ENCODE measurements at regions not wholly inside any gene's neighbourhood (a gene's known extent, or its start where the extent isn't known, plus 50 kb on each side); places are given as distances from the start of the nearest gene placed in this dataset.
"Not testable (repeated sequence)": the region's sequence is repeated elsewhere in the genome, so short reads cannot be mapped to it uniquely, and the experiment has no call there.

GRCh38 chr3:159339131-159339530 lies 537.3 kb downstream of the MFSD1 start:
- DNase-seq (ENCODE audit: low spot score) (no peak), ATAC-seq (no peak)

- DNase-seq (ENCODE audit: low spot score) (no peak), ATAC-seq (peak; percentile 53)
These were observed 539.1 kb downstream of the MFSD1 start for GRCh38 chr3:159340877-159341500.

GRCh38 chr3:159346271-159346903 lies 544.5 kb downstream of the MFSD1 start:
- DNase-seq (ENCODE audit: low spot score) (no peak), ATAC-seq (no peak)

- no peak for ATAC-seq
- no peak for DNase-seq (ENCODE audit: low spot score)
These were observed 546.6 kb downstream of the MFSD1 start for GRCh38 chr3:159348431-159348830.

- DNase-seq (ENCODE audit: low spot score) (no peak), ATAC-seq (no peak)
These were observed 554.8 kb downstream of the MFSD1 start for GRCh38 chr3:159356606-159357005.

- DNase-seq (ENCODE audit: low spot score): no peak
- ATAC-seq: no peak
These were observed 562.7 kb downstream of the MFSD1 start for GRCh38 chr3:159364511-159364910.

GRCh38 chr3:159366476-159366875 lies 564.6 kb downstream of the MFSD1 start:
- ATAC-seq (no peak), DNase-seq (ENCODE audit: low spot score) (no peak)

GRCh38 chr3:159371961-159372360 lies 570.1 kb downstream of the MFSD1 start:
- ATAC-seq (no peak), DNase-seq (ENCODE audit: low spot score) (no peak)

- no peak for DNase-seq (ENCODE audit: low spot score)
These were observed 576.7 kb downstream of the MFSD1 start for GRCh38 chr3:159378396-159379194.

GRCh38 chr3:159380891-159381290 lies 579.0 kb downstream of the MFSD1 start:
- DNase-seq (ENCODE audit: low spot score) (no peak), ATAC-seq (no peak)

More at GRCh38 chr3:159378396-159379194, 576.7 kb downstream of the MFSD1 start:
- ATAC-seq: no peak

- ATAC-seq: no peak
- DNase-seq (ENCODE audit: low spot score): no peak
These were observed 588.9 kb downstream of the MFSD1 start for GRCh38 chr3:159390656-159391212.

GRCh38 chr3:159397683-159398082 lies 591.0 kb upstream of the IL12A start:
- ATAC-seq; DNase-seq (ENCODE audit: low spot score): not testable (repeated sequence)

- ATAC-seq (no peak), DNase-seq (ENCODE audit: low spot score) (no peak)
These were observed 587.6 kb upstream of the IL12A start for GRCh38 chr3:159401069-159401468.

GRCh38 chr3:159409711-159410110 lies 578.9 kb upstream of the IL12A start:
- DNase-seq (ENCODE audit: low spot score); ATAC-seq: not testable (repeated sequence)

- ATAC-seq (no peak), DNase-seq (ENCODE audit: low spot score) (no peak)
These were observed 575.3 kb upstream of the IL12A start for GRCh38 chr3:159413319-159413718.

- DNase-seq (ENCODE audit: low spot score): no peak
- ATAC-seq: no peak
These were observed 571.8 kb upstream of the IL12A start for GRCh38 chr3:159416856-159417255.

- ATAC-seq: no peak
These were observed 570.9 kb upstream of the IL12A start for GRCh38 chr3:159417761-159418160.

GRCh38 chr3:159418571-159419526 lies 569.8 kb upstream of the IL12A start:
- DNase-seq (ENCODE audit: low spot score) (no peak), ATAC-seq (no peak)

More at GRCh38 chr3:159417761-159418160, 570.9 kb upstream of the IL12A start:
- no peak for DNase-seq (ENCODE audit: low spot score)

GRCh38 chr3:159429702-159430101 lies 558.9 kb upstream of the IL12A start:
- DNase-seq (ENCODE audit: low spot score): no peak
- no peak for ATAC-seq

- DNase-seq (ENCODE audit: low spot score): no peak
- no peak for ATAC-seq
These were observed 555.8 kb upstream of the IL12A start for GRCh38 chr3:159432682-159433340.
